NCI-H460 (cell line): ENCODE measurements at regions not wholly inside any gene's neighbourhood (a gene's known extent, or its start where the extent isn't known, plus 50 kb on each side); places are given as distances from the start of the nearest gene placed in this dataset.

Experiments
- DNase-seq: peaks from one replicate; pipeline ENCODE4 v3.0.0-alpha.2; 2016; ENCODE audit warnings: low read depth; ENCODE audit errors: extremely low read depth

DNA sequence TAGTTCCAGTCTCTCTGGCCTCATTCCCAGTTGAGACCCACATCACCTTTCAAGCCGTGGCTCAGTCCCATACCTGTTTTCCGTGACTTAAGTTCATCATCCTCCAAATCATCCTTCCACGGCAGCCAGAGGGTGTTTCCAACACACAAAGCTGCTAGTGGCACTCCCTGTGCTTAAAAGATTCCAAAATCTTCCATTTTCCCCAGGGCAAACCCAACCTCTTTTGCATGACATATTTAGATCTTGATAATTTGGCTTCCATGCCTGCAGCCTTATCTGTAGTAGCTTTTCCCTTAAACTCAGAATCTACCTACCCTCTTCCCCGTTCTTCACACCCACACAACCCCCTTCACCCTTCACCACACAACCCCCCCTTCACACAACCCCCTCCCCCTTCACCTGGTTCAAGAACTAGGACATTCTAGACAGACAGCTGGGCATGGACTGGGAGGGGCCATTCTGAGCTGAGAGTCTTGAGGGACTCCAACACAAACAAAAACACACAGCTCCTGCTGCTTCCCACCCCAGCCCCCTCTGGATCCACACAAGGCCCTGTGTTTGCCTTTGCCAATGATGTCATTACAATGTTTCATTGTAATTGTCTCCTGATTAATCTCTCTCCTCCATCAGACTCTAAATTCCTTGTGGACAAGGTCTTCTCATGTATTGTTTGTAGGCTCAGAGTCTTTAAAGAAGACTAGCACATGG lies 268.2 kb downstream of the SH3GL2 start:
- no peak for DNase-seq

DNA sequence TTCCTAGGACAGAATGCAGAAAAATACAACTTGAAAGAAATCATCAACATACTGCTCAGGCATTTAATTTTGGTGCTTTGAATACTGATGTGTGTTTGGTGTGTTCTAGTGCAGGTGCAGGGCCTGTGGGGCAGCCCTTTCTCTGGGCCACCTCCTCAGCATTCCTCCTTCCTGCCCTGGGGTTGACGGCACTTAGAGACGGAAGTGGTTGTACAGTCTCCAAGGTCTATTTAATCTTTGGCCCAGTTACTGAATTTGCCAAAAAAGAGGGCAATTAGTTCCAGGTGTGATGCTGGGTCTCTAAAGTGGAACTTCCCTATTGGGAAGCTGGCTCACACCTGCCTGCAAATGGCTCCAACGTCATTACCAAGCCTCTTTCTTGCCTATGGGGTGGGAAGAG lies 269.0 kb downstream of the SH3GL2 start:
- DNase-seq, result no peak

DNA sequence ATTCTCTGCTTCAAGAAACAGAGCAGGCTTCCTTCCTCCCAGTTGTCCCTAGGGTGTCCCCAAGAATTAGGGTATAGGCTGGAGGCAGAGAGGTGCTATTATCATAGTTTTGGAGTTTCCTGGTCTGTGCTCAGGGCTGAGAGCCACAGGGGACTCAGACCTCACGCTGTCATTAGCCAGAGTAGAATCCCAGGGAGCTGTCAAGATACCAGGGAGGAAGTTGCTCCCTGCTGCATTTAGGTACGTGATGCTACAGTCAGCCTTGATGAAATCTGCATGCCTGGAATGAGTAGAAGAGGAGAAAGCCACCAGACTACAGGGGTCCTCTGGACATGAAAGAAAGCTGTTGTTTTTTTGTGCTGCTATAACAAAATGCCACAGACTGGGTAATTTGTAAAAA lies 273.2 kb downstream of the SH3GL2 start:
- DNase-seq, result no peak

DNA sequence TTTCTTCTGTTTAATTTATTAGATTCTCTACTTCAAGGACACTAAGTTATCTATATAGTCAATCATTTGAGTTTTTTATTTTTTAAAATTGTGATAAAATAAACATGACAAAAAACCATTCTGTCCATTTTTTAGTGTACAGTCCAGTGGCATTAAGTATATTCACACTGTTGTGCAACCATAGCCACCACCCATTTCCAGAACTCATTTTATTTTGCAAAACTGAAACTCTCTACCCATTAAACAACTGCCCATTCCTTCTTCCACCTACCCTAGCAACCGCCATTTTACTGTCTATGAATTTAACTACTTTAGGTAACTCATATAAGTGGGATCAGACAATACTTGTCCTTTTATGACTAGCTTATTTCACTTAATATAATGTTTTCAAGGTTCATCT lies 275.6 kb downstream of the SH3GL2 start:
- no peak for DNase-seq

DNA sequence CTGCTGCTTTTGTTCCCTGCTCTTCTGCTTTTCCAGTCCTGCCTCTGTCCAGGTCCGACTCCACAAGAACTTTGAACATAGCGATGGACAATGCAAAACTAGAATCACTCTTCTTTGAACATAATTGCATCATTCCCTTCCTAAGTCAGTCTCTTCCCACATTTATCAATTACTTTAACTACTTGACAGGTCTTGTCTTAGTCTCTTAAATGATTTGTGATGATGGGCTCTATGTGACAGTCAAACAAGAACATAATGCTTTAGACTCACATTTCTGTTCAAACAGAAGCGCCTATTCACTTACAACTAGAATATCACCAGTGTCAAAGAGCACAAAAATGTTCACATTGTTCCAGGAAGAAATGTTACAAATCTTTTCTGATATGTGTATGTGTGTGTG lies 278.1 kb downstream of the SH3GL2 start:
- DNase-seq, result no peak

DNA sequence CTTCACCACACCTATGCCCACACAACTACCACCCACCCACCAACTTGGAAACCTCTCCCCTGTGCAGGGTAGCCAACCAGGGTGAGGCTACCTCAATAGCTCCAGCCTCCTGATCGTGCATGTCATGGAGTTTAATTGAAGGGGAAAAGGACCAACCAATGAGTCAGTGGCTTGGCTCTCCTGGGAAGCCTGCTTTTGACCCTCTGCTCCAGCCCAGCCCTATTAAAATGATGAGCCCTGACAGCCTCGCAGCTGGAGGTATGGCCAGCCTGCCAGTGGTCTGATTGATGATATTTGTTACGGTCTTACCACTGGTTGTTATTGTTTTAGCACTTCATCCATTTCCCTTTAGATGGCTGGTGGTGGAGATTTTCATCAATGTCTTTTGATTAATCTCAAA lies 280.4 kb downstream of the SH3GL2 start:
- DNase-seq, result no peak

DNA sequence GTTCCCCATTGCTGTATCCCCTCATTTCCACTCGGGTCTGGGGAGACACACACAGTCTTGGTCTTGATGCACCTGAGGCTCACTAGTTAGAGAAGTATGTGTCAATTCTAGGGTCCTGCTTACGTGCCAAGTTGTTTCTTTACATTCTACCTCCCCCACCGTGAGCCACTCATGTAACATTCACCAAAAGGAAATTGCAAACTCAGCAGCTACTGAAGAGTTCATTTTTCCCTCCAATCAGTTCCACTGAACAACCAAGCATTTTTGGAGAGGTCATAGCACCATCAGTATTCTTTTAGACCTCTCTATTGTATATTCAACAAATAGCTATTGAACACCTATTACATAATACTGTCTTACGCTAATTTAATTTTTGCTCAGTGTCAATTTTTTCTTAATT lies 281.1 kb downstream of the SH3GL2 start:
- DNase-seq, result no peak

DNA sequence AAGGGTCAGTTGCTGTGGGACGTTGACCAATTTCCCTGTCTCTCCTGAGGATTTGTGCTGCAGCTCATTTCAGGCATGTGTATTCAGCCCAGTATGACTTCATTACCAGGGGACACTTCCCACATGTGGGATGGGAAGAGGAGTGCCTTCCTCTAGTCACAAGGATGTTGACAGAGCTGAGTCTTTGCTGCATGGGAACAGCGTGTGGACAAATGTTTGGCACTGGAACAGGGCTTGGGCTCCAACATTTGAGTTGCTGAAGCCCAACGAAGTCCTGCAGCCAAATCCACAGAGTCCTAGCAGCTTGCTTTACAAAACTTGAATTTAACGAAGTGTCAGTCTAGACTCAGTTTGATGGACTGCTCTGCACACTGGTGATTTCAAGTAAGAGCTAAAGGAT lies 283.2 kb downstream of the SH3GL2 start:
- DNase-seq, result no peak

DNA sequence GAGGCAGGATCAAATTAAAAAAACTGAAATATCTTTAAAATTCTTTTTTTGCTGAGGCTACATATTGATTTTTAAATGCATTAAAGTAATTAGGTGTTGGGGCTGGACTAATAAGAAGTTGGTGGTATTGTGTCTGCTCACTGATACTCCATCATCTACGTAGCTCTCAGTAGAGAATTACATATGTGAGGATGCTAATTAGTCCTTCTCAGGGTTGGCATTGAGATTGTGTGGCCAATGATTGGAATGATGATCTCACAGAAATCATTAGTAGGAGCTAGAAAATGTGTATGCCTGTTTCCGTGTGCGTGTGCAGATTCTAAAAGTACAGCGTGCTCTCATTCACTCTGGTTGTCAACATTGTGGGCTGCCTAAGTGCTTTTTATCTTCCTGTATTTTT lies 283.8 kb downstream of the SH3GL2 start:
- DNase-seq, result no peak

DNA sequence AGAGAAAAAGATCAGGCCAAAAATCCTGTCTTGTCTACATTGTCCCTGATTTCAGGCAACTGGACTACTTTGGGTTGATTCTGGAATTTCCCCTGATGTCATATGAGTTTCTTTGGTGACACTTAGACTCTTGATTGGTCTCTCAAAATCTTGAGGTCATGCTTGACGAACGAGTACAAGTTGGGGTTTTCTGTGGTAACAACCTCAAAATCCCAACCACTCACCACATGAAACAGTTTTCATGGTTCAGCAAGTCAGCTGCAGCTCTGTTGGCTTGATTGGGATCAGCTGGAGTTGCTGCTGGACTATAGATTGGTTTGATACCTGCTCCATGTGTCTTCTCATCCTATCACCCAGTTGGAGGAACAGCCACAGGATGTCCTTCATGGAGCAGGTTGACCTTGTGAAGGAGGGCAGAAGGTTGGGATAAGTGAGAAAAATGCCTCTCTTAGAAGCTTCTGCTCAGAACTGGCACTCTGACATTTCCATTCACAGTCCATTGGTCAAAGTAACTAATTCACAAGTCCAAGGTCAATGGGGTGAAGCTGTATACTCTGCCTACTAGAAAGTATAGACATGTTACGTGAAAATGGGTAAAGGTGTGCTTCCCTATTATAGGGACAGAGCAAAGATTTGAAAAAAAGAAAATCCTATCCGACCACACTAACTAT lies 284.5 kb downstream of the SH3GL2 start:
- no peak for DNase-seq

DNA sequence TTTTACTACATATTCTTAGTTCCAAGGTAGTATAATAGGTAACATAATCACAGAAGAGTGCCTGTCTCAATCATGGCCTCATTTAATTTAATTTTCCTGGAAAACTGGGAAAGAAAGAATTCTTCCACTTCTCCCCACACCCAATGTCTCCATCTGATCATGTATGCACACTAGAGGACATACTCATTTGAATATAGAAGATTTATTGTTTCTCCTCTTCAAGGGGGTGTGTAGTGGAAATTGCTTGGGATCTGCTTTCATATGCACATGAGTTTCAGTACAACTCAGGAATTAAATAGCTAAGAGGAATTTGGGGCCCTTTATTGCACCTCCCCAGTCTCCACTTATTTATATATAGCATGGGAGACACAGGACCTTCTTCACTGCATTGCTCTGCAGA lies 285.1 kb downstream of the SH3GL2 start:
- no peak for DNase-seq

DNA sequence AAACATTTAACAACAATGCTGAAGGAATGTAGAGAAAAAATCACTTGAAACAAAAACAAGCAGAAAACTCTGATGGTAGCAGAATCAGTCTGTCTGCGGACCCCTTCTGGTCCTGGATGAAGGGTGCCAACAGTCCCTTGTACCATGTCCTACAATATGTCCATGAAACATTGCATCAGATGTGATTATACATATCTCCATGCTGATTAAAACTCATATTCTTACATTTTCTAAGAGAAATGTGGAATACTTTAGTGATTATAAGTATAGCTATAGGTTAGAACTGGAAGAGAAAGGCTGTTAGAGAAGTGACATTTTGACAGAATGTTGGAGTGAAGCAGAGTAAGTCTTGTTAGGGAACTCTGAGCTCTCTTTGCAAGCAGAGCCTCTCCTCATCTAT lies 286.1 kb downstream of the SH3GL2 start:
- DNase-seq, result no peak

DNA sequence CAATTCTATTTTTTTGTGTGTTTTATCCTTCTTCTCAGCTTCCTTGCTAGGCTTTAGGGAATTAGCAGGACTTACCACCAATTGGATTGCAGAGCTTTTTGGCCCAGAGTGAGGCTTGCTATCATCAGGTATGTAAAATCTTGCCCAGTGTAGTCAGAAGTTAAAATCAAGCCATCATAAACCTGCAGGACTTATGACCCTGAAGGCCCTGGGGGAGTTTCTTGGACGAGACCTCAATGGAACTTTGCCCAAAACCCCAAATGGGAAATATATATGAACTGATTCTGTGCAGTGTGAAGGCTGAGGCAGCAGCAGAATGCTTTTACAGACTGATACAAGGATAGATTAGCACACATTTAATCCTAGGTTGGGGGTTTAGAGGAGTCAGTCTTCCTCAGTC lies 287.0 kb downstream of the SH3GL2 start:
- DNase-seq, result no peak

DNA sequence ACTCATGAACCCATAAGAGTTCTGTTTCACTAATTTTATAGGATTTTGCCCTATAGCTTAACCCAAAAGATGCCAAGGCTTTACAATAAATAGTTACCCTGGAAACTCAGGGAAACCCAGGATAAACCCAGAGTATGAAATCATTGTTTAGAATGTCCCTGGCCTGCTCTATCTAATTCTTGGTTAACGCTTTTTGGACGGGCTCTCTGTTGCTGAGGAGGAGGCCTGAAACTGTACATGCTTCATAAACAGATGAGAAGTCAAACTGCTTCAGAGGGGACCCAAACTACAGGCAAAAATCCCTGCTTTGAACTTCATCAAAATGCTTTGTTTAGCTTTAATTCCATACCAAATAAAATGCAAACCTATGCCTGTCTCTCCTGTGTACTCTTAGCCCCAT lies 291.9 kb downstream of the SH3GL2 start:
- no peak for DNase-seq

DNA sequence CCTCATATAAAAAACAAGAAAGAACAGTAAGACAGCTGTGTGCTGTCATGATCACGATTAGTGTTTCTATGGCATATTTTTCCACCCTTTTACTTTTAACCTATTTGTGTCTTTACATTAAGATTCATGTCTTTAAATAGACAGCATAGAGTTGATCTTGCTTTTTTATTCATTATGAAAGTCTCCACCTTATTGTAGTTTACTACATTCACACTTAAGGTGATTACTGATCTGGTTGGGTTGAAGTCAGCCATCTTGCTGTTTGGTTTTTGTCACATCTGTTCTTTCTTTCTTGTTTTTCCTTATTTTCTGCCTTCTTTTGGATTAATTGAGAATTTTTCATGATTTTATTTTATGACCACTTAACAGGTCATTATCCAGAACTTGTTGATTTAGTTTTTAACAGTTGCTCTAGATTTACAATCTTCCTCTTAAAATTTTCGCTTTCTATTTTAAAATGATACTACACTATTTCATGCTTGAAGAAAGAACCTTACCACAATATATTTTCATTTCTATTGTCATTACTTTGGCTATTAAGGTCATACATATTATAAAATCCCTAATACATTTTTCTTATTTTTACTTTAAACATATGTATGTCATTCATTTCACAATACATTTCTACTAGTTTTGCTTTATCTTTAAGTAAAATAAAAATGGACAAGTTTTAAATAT lies 292.5 kb downstream of the SH3GL2 start:
- no peak for DNase-seq

DNA sequence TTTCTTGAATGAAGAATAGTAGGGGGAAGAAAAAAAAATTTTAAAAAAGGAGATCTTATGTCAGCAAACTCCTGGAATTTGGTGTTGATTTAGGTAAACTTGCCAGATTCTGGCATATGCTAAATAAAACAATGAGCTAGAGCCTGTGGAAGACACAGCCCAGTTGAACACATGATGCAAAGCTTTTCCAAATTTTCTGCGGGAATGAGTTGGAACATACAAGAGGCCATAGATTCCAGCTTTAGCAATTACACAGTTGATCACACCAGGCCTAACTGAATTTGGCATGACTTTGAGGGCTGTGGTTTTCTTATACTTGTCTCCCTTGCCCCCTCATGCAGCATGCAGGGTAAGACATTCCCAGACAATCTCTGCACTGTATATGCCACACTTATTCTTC lies 297.0 kb downstream of the SH3GL2 start:
- no peak for DNase-seq

DNA sequence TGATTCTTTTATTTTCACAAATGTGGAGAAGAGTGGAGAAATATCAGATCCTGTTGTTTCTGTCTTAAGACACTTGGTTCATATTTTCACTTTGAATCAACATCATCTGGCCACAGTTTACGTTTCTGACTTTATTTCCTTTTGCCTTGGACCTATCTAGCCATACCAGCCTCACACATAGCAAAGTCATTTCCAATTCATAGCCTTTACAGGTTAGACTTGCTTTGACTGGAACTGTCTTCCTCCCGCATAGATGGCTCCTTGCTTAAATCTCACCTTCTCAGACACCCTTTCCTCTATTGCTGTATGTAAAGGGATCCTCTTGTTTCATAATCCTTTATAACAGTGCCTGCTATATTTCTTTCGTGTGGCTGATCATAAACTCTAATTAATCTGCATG lies 297.8 kb downstream of the SH3GL2 start:
- no peak for DNase-seq

DNA sequence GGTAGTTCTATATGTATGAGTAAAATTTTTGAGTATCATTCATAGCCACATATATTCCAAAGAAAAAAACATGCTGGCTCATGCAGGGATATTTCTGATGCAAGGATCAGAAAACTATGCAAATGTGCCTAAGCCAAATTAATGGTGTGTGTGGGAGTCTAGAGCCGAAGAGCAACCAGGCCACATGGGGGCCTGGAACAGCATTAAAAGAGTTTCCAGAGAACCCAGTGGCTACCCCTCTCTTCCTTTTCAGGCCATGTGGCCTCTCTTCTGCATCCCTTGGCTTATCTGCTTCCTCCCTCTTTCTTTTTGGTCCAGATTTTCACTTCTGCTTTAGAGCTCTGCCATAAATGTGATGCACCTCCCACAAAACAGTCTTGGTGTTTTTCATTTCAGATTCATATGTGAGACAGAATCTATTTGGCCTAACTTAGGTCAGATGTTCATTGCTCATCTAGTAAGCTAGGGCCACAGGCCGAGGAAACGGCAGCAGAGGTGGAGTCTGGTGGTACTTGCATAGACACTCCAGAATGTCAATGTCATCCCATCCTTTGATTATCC lies 300.0 kb downstream of the SH3GL2 start:
- DNase-seq, result no peak

DNA sequence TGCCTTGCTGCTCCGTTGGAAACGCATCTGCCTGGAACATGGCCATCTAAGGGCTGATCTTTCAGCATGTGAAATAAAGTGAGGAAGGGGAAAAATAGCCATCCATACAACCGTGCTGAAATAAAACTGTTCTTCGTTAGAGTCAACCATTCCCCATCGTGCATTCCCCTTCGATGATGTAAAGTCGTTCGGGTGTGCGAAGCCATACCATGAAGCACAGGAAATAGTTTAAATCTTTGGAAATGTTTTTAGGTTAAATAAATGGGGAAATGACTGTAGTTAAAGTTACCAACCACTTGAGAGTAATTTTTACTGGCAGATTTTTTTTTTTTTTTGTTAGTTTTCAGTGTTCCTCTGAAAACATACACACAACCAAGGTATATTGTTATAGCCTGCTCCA lies 302.5 kb downstream of the SH3GL2 start:
- no peak for DNase-seq

DNA sequence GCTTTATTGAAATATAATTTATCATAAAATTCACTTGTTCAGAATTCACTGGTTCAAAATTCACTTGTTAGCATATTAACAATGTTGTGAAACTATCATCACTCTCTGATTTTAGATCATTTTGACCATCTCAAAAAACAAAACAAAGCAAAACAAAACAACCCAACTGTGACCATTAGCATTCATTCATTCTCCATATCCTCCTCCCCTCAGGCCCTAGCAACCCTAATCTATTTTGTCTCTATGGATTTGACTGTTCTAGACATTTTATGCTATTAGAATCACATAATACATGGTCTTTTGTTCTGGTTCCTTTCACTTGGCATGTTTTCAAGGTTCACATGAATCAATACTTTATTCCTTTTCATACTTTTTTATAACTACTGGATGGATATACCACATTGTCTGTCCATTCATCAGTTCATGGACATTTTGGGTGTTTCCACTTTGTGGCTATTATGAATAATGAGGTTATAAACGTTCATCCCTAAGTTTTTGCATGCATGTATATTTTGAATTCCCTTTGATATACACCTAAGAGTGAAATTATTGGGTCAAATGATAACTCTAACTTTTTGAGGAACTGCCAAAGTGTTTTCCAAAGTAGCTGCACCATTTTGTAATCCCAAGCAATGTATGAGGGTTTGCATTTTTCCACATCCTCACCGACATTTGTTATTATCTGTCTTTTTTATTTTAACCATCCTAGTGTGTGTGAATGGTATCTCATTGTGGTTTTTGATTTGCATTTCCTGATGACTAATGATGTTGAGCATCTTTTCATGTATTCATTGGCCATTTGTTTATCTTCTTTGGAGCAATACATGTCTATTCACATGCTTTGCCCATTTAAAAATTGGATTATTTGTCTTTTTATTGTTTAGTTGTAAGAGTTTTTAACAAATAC lies 304.1 kb downstream of the SH3GL2 start:
- DNase-seq, result no peak

DNA sequence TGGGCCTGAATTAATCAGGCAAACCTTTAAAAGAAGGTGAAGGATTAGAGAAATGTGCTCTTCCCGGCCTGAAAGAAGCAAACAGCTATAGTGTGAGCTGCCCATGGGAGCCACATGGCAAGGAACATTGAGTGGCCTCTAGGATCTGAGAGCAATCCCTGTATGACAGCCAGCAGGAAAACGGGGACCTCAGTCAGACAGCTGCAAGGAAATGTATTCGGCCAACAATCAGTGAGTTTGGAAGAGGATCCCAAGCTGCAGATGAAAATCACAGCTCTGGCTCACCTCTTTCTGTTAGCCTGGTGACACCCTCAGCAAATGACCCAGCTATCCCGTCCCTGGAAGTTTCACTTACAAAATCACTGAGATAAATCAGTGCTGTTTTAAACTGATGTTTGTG lies 309.2 kb downstream of the SH3GL2 start:
- no peak for DNase-seq
